Natural killer cell (primary cell): ENCODE measurements at regions not wholly inside any gene's neighbourhood (a gene's known extent, or its start where the extent isn't known, plus 50 kb on each side); places are given as distances from the start of the nearest gene placed in this dataset.

Experiments
- ATAC-seq, 3 donors: fragments of 150-1000 bp in 2 of 3; fragments of 200-7000 bp in 1 of 3; cut with Tn5 transposase; 1 replicate in 1 of 3; 2 replicates in 2 of 3; pipeline ENCODE4 v1.10.0; 2021; ENCODE audit warnings: mild to moderate bottlenecking in 2 of 3, moderate library complexity in 2 of 3
- DNase-seq, 2 donors: peaks; one replicate each; pipeline versions ENCODE4 v3.0.0 to v3.0.0-alpha.2; 2013 to 2021; ENCODE audit warnings: mixed read lengths in 1 of 2
- H3K27ac ChIP-seq: one replicate; pipeline ENCODE4 v1.5.1; 2013; ENCODE audit warnings: mild to moderate bottlenecking, low read length
- H3K27me3 ChIP-seq: one replicate; pipeline ENCODE4 v1.6.1; 2013; ENCODE audit warnings: low read length; ENCODE audit not compliant: control insufficient read depth, insufficient read depth
- H3K36me3 ChIP-seq: one replicate; pipeline ENCODE4 v1.6.1; 2013; ENCODE audit warnings: low read length; ENCODE audit not compliant: control insufficient read depth, insufficient read depth
- H3K4me1 ChIP-seq: one replicate; pipeline ENCODE4 v1.6.1; 2013; ENCODE audit warnings: low read length; ENCODE audit not compliant: control insufficient read depth, insufficient read depth
- H3K4me3 ChIP-seq: one replicate; pipeline ENCODE4 v1.5.1; 2013; ENCODE audit warnings: low read length
- H3K9me3 ChIP-seq: one replicate; pipeline ENCODE4 v1.6.1; 2013; ENCODE audit warnings: low read length; ENCODE audit not compliant: control insufficient read depth, insufficient read depth
- H3K27ac Mint-ChIP-seq, 2 donors: one replicate each; pipeline ENCODE4 v1.8.0; 2022; ENCODE audit warnings: mild to moderate bottlenecking in 2 of 2, mixed read lengths in 2 of 2, moderate library complexity in 1 of 2
- H3K27me3 Mint-ChIP-seq, 2 donors: one replicate each; pipeline ENCODE4 v1.8.0; 2022; ENCODE audit warnings: low read depth in 2 of 2, mixed read lengths in 2 of 2
- H3K36me3 Mint-ChIP-seq: one replicate; pipeline ENCODE4 v1.8.0; 2022; ENCODE audit warnings: mixed read lengths
- H3K4me1 Mint-ChIP-seq, 2 donors: one replicate each; pipeline ENCODE4 v1.8.0; 2022; ENCODE audit warnings: mixed read lengths in 2 of 2
- H3K4me3 Mint-ChIP-seq: one replicate; pipeline ENCODE4 v1.8.0; 2022; ENCODE audit warnings: mild to moderate bottlenecking, moderate library complexity, mixed read lengths
- H3K9me3 Mint-ChIP-seq, 2 donors: one replicate each; pipeline ENCODE4 v1.8.0; 2022; ENCODE audit warnings: mixed read lengths in 2 of 2
- WGBS: methylation state at CpG from one replicate; pipeline ENCODE4 v1.1.7; 2013; ENCODE audit warnings: missing lambda C conversion rate; ENCODE audit not compliant: insufficient coverage; 5-methylcytosine and 5-hydroxymethylcytosine counted together
- intact Hi-C: fragments of 100-400 bp; cut with micrococcal nuclease; formaldehyde crosslinking; loops from one replicate; pipeline ENCODE4 v1.14.2; 2022
- TF ChIP-seq, protein P1 (sequence below): fragments of 200-600 bp; IDR thresholded peaks from one replicate; pipeline ENCODE4 v1.8.0; 2022; ENCODE audit warnings: antibody characterized with exemption

DNA sequence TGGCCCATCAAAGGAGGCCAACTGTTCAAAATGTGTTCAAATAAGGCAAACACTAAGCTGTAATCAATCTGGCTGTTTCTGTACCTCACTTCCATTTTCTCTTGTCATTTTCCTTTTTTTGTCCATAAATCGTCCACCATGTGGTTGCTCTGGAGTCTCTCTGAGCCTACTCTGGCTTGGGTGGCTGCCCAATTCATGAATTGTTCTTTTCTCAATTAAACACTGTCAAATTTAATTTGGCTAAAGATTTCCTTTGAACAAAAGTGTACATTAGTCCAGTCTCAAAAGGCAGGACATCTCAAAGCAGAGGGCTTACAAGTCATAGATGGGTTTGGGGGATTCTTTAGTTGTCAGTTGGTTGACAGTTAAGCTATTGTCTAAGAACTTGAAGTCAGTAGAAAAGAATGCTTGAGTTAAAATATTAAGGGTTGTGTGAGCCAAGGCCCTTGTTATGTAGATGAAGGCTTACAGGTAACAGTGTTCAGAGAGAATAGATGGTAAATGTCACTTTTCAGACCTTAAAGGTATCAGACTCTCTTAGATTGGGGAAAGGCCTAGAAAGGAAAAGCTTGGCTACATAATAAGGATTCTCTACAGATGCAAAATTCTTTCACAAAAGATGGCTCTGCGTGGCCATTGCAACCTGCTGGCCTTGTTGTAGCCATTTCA lies 831.2 kb upstream of the CDH2 start:
- Mint-ChIP-seq H3K36me3 (peaks cover 6% of the 10 kb centered on the region), H3K27me3 (no peaks in the 10 kb centered on the region), H3K27ac (no peak overlapping the region), H3K4me1 (no peaks in the 10 kb centered on the region), H3K9me3 (peaks cover 0 to 2% of the 10 kb centered on the region in 2 donors), H3K4me3 (no peak overlapping the region)
- DNase-seq, result no peak
- WGBS, result 72% methylated on average over 2 of the region's 2 CpGs
- Histone ChIP-seq H3K4me3 (no peak overlapping the region), H3K4me1 (no peaks in the 10 kb centered on the region), H3K27me3 (no peaks in the 10 kb centered on the region), H3K27ac (no peak overlapping the region), H3K36me3 (no peaks in the 10 kb centered on the region), H3K9me3 (no peaks in the 10 kb centered on the region)
- intact Hi-C loops, result no loop called here
- no peak for ATAC-seq
- TF ChIP-seq, protein P1, sequence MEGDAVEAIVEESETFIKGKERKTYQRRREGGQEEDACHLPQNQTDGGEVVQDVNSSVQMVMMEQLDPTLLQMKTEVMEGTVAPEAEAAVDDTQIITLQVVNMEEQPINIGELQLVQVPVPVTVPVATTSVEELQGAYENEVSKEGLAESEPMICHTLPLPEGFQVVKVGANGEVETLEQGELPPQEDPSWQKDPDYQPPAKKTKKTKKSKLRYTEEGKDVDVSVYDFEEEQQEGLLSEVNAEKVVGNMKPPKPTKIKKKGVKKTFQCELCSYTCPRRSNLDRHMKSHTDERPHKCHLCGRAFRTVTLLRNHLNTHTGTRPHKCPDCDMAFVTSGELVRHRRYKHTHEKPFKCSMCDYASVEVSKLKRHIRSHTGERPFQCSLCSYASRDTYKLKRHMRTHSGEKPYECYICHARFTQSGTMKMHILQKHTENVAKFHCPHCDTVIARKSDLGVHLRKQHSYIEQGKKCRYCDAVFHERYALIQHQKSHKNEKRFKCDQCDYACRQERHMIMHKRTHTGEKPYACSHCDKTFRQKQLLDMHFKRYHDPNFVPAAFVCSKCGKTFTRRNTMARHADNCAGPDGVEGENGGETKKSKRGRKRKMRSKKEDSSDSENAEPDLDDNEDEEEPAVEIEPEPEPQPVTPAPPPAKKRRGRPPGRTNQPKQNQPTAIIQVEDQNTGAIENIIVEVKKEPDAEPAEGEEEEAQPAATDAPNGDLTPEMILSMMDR, result no peak

DNA sequence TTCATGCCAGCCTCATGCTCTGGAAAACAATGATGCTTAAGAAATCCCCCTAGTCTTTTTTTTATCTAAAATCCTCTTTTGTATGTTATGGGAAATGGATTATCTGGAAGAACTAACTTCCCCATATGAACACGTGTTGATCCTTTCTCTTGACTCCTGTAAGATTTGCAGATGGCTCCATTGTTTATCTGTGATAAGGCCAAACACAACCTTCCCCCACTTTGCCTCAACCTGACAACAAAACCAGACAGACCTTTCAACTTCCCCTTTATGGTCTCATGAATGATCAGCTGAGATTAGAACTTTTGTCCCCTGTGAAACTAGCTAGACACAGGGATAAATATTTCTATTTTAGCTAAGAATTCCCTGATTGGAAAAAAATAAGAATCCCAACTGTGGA lies 828.0 kb upstream of the CDH2 start:
- no peaks in the 10 kb centered on the region for H3K9me3 ChIP-seq
- TF ChIP-seq, protein P1, result no peak
- Mint-ChIP-seq H3K4me1 (peaks cover 0 to 3% of the 10 kb centered on the region in 2 donors), H3K4me3 (no peak overlapping the region), H3K27me3 (no peaks in the 10 kb centered on the region), H3K27ac (no peak overlapping the region), H3K9me3 (peaks cover 2% of the 10 kb centered on the region in 2 donors), H3K36me3 (peaks cover 6% of the 10 kb centered on the region)
- no peak overlapping the region for H3K27ac ChIP-seq
- no peaks in the 10 kb centered on the region for H3K27me3 ChIP-seq
- no peak for DNase-seq
- H3K36me3 ChIP-seq, result no peaks in the 10 kb centered on the region
- intact Hi-C loops, result no loop called here
- 0% methylated on average over 1 of the region's 1 CpG for WGBS
- no peak overlapping the region for H3K4me3 ChIP-seq
- ATAC-seq, result no peak
- H3K4me1 ChIP-seq, result no peaks in the 10 kb centered on the region

DNA sequence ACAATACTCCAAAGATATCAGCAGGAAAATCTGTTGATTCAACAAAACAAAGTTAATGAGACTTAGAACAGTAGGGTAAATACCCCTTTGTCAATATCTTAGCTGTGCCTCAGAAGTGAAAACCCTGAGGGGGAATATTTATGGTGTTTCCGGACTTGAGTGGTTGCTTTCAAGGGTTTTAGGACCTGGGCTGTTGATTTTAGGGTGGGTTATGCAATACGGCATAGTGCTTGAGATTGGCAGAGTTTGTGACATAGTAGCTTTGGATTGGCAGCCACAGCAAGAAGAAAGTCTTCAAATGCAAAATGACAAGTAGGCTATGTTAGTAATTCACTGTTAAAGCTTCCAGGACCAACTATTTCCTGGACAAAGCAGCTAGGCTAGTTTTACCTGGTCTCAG lies 826.3 kb upstream of the CDH2 start:
- Histone ChIP-seq H3K36me3 (no peaks in the 10 kb centered on the region), H3K4me3 (no peak overlapping the region), H3K9me3 (no peaks in the 10 kb centered on the region), H3K27ac (no peak overlapping the region), H3K4me1 (no peaks in the 10 kb centered on the region), H3K27me3 (no peaks in the 10 kb centered on the region)
- TF ChIP-seq, protein P1, result no peak
- Mint-ChIP-seq H3K9me3 (peaks cover 2% of the 10 kb centered on the region in 2 donors), H3K4me3 (no peak overlapping the region), H3K27ac (no peak overlapping the region), H3K27me3 (no peaks in the 10 kb centered on the region), H3K4me1 (peaks cover 0 to 8% of the 10 kb centered on the region in 2 donors), H3K36me3 (peaks cover 6% of the 10 kb centered on the region)
- 88% methylated on average over 2 of the region's 2 CpGs for WGBS
- ATAC-seq, result no peak
- DNase-seq, result no peak
- intact Hi-C loops, result no loop called here

DNA sequence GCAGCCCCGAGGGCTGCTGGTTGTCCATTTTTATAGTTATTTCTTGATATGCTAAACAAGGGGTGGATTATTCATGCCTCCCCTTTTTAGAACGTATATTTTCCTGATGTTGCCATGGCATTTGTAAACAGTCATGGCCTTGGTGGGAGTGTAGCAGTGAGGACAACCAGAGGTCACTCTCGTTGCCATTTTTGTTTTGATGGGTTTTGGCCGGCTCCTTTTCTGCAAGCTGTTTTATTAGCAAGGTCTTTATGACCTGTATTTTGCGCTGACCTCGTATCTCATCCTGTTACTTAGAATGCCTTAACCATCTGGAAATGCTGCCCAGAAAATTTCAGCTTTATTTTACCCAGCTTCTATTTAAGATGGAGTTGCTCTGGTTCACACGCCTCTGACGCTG lies 825.8 kb upstream of the CDH2 start:
- H3K36me3 Mint-ChIP-seq, result peaks cover 6% of the 10 kb centered on the region
- TF ChIP-seq, protein P1, result no peak
- DNase-seq (no peak), ATAC-seq (no peak)
- Histone ChIP-seq H3K4me1 (no peaks in the 10 kb centered on the region), H3K9me3 (no peaks in the 10 kb centered on the region), H3K4me3 (no peak overlapping the region), H3K27ac (no peak overlapping the region), H3K27me3 (no peaks in the 10 kb centered on the region), H3K36me3 (no peaks in the 10 kb centered on the region)
- peaks cover 2% of the 10 kb centered on the region in 2 donors for H3K9me3 Mint-ChIP-seq
- H3K27me3 Mint-ChIP-seq, result no peaks in the 10 kb centered on the region
- H3K4me1 Mint-ChIP-seq, result peaks cover 0 to 8% of the 10 kb centered on the region in 2 donors
- no peak overlapping the region for H3K27ac Mint-ChIP-seq
- no peak overlapping the region for H3K4me3 Mint-ChIP-seq
- intact Hi-C loops, result no loop called here
- WGBS, result 89% methylated on average over 8 of the region's 8 CpGs
